Mesodermal cell (in vitro differentiated cells): ENCODE measurements at regions not wholly inside any gene's neighbourhood (a gene's known extent, or its start where the extent isn't known, plus 50 kb on each side); places are given as distances from the start of the nearest gene placed in this dataset.
"Not testable (repeated sequence)": the region's sequence is repeated elsewhere in the genome, so short reads cannot be mapped to it uniquely, and the experiment has no call there.

ENCODE experiments used
- H3K27ac ChIP-seq: 2 replicates; pipeline ENCODE4 v1.7.0; 2013; ENCODE audit warnings: mild to moderate bottlenecking, low read depth, low read length, moderate library complexity; ENCODE audit not compliant: severe bottlenecking
- H3K36me3 ChIP-seq: 2 replicates; pipeline ENCODE4 v1.7.1; 2013; ENCODE audit warnings: mild to moderate bottlenecking, low read length, moderate library complexity; ENCODE audit not compliant: control insufficient read depth, insufficient read depth
- H3K4me1 ChIP-seq: one replicate; pipeline ENCODE4 v1.7.1; 2013; ENCODE audit warnings: mild to moderate bottlenecking, low read length; ENCODE audit not compliant: insufficient read depth, control insufficient read depth, poor library complexity, severe bottlenecking
- H3K4me3 ChIP-seq: 2 replicates; pipeline ENCODE4 v1.7.0; 2013; ENCODE audit warnings: low read length, control low read depth, mild to moderate bottlenecking; ENCODE audit not compliant: insufficient read depth, poor library complexity, severe bottlenecking; ENCODE audit errors: extremely low read depth
- H3K9me3 ChIP-seq: 2 replicates; pipeline ENCODE4 v1.7.1; 2013; ENCODE audit warnings: mild to moderate bottlenecking, low read length, moderate library complexity; ENCODE audit not compliant: control insufficient read depth
- WGBS, 2 experiments: methylation state at CpG; one replicate each; pipeline ENCODE4 v1.1.5; 2013; ENCODE audit warnings: missing lambda C conversion rate in 2 of 2; ENCODE audit not compliant: insufficient coverage in 2 of 2; 5-methylcytosine and 5-hydroxymethylcytosine counted together

DNA sequence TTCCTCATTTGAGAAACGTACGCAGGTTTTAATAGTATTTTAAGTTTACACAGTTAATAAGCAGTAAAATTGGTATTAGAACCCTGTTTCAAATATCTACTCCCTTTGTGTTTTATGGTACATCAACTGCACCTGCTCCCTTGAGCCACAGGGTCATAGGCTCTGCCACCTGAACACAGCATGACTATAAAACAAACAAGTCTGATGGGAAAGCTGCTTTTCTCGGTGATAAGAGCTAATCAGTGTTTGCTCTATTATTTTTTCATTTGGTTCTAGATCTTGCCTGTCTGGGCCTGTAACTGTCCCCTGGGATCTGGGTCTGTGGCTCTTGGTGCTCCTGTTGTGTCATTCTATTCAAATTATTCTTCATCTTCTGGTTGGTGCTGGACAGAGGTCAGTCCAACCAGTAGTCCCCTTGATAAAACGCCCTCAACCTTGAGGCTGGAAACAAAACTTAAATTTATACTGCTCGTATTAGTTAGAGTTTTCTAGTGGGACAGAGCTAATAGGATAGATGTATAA is 314.8 kb upstream of the LRP1B start:
- Histone ChIP-seq H3K4me1 (no peaks in the 10 kb centered on the region), H3K27ac (no peak overlapping the region)
- WGBS, 2 experiments = 81 to 100% methylated on average over 1 to 3 of the region's 5 CpGs

GRCh38 chr2:142445023-142445422 is 314.2 kb upstream of the LRP1B start:
- Histone ChIP-seq H3K4me3 (no peak overlapping the region), H3K4me1 (no peaks in the 10 kb centered on the region), H3K27ac (no peak overlapping the region), H3K9me3 (no peaks in the 10 kb centered on the region), H3K36me3 (no peaks in the 10 kb centered on the region)
- no CpG with 5 or more reads among the region's 2 CpGs for WGBS, 2 experiments

More for the DNA sequence above, 314.8 kb upstream of the LRP1B start:
- H3K4me3 ChIP-seq = no peak overlapping the region
- H3K9me3 ChIP-seq = no peaks in the 10 kb centered on the region
- no peaks in the 10 kb centered on the region for H3K36me3 ChIP-seq

GRCh38 chr2:142435847-142436246 is 305.0 kb upstream of the LRP1B start:
- no peak overlapping the region for H3K4me3 ChIP-seq

GRCh38 chr2:142426064-142426463 is 295.2 kb upstream of the LRP1B start:
- H3K4me3 ChIP-seq = no peak overlapping the region
- no peaks in the 10 kb centered on the region for H3K9me3 ChIP-seq
- H3K36me3 ChIP-seq = no peaks in the 10 kb centered on the region
- H3K4me1 ChIP-seq = no peaks in the 10 kb centered on the region
- 89 to 93% methylated on average over 3 to 4 of the region's 5 CpGs for WGBS, 2 experiments
- H3K27ac ChIP-seq = no peak overlapping the region

More at GRCh38 chr2:142435847-142436246, 305.0 kb upstream of the LRP1B start:
- no peaks in the 10 kb centered on the region for H3K36me3 ChIP-seq
- no peaks in the 10 kb centered on the region for H3K4me1 ChIP-seq
- no peak overlapping the region for H3K27ac ChIP-seq
- WGBS, 2 experiments = no CpG with 5 or more reads among the region's 3 CpGs
- H3K9me3 ChIP-seq = no peaks in the 10 kb centered on the region

GRCh38 chr2:142425551-142425950 is 294.7 kb upstream of the LRP1B start:
- H3K9me3 ChIP-seq = no peaks in the 10 kb centered on the region
- no peaks in the 10 kb centered on the region for H3K36me3 ChIP-seq
- WGBS, 2 experiments = 58 to 92% methylated on average over 2 of the region's 3 CpGs
- H3K27ac ChIP-seq = no peak overlapping the region
- no peak overlapping the region for H3K4me3 ChIP-seq
- H3K4me1 ChIP-seq = no peaks in the 10 kb centered on the region

GRCh38 chr2:142423603-142424002 is 292.8 kb upstream of the LRP1B start:
- WGBS, 2 experiments = no CpG with 5 or more reads among the region's 1 CpG
- no peaks in the 10 kb centered on the region for H3K9me3 ChIP-seq

DNA sequence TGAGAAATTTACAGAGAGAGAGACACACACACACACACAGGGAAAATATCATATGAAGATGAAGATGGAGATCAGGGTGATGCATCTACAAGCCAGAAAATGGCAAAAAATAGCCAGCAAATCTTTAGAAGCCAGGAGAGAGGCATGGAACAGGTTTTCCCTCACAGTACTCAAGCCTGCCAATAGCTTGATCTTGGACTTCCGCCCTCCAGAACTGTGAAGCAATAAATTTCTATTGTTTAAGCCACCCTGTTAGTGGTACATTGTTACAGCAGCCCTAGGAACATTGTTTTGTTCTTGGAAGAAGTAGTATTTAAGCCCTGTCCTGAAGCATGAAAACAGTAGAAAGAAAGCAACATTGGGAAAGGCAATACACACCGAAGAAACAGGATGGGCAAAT is 292.0 kb upstream of the LRP1B start:
- H3K9me3 ChIP-seq = no peaks in the 10 kb centered on the region
- H3K27ac ChIP-seq = no peak overlapping the region
- WGBS, 2 experiments = 92 to 94% methylated on average over 2 of the region's 2 CpGs
- H3K4me3 ChIP-seq = no peak overlapping the region
- no peaks in the 10 kb centered on the region for H3K4me1 ChIP-seq
- H3K36me3 ChIP-seq = no peaks in the 10 kb centered on the region

More at GRCh38 chr2:142423603-142424002, 292.8 kb upstream of the LRP1B start:
- Histone ChIP-seq H3K36me3 (no peaks in the 10 kb centered on the region), H3K4me3 (no peak overlapping the region), H3K27ac (no peak overlapping the region), H3K4me1 (no peaks in the 10 kb centered on the region)

GRCh38 chr2:142422041-142422440 is 291.2 kb upstream of the LRP1B start:
- no peak overlapping the region for H3K4me3 ChIP-seq

DNA sequence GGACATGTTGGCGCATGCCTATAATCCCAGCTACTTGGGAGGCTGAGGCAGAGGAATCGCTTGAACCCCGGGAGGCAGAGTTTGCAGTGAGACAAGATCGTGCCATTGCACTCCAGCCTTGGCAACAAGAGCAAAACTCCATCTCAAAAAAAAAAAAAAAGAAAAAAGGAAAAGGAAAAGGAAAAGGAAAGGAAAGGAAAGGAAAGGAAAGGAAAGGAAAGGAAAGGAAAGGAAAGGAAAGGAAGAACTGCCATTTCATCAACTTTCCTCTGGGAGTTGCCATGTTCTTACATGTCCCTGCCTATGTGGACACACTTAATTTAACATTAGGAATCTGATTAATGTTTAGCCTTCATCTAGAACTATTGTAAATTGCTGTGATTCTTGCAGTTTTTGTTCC is 287.9 kb upstream of the LRP1B start:
- H3K4me3 ChIP-seq, H3K9me3 ChIP-seq, H3K27ac ChIP-seq, H3K4me1 ChIP-seq, H3K36me3 ChIP-seq: not testable (repeated sequence)
- WGBS, 2 experiments = 100% methylated on average over 1 of the region's 4 CpGs; no CpG with 5 or more reads in 1 of the 2 experiments

More at GRCh38 chr2:142422041-142422440, 291.2 kb upstream of the LRP1B start:
- WGBS, 2 experiments = no CpG with 5 or more reads among the region's 6 CpGs
- no peaks in the 10 kb centered on the region for H3K4me1 ChIP-seq
- no peaks in the 10 kb centered on the region for H3K36me3 ChIP-seq
- H3K27ac ChIP-seq = no peak overlapping the region
- no peaks in the 10 kb centered on the region for H3K9me3 ChIP-seq

DNA sequence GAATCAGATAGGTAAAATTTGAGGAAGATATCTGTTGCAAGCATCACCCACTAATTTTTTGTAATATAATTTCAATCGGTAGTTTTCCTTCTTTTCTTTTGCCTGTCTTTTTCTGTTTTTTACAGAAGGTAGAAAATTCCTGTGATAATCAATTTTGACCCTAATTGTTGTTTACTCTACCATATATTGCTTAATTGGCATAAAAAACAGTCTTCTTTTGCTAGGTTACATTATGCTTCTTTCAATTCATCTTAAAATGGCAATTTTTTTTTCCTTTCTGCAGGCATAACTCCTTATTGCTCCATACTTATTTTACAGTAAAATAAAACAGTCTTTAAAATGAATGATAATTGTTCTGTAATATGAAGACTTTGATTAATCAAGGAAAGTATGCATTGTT is 286.2 kb upstream of the LRP1B start:
- Histone ChIP-seq H3K4me1 (no peaks in the 10 kb centered on the region), H3K9me3 (no peaks in the 10 kb centered on the region), H3K27ac (no peak overlapping the region), H3K36me3 (no peaks in the 10 kb centered on the region), H3K4me3 (no peak overlapping the region)
- no CpG with 5 or more reads among the region's 1 CpG for WGBS, 2 experiments

- no peak overlapping the region for H3K4me3 ChIP-seq
- H3K27ac ChIP-seq = no peak overlapping the region
- WGBS, 2 experiments = 87 to 100% methylated on average over 3 of the region's 3 CpGs
- no peaks in the 10 kb centered on the region for H3K36me3 ChIP-seq
- H3K9me3 ChIP-seq = no peaks in the 10 kb centered on the region
- H3K4me1 ChIP-seq = no peaks in the 10 kb centered on the region
Measured at GRCh38 chr2:142415461-142415860, 284.6 kb upstream of the LRP1B start.
